ENCODE measurements at regions not wholly inside any gene's neighbourhood (a gene's known extent, or its start where the extent isn't known, plus 50 kb on each side); places are given as distances from the start of the nearest gene placed in this dataset.

DNA sequence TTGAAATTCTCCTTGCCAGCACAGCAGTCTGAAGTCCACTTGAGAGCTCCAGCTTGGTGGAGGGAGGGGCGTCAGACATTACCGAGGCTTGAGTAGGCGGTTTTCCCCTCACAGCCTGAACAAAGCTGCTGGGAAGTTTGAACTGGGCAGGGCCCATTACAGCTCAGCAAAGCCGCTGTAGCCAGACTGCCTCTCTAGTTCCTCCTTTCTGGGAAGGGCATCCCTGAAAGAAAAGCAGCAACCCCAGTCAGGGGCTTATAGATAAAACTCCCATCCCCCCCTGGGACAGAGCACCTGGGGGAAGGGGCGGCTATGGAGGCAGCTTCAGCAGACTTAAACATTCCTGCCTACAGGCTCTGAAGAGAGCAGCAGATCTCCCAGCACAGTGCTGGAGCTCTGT is 325.3 kb downstream of the GJA1 start:
- Histone ChIP-seq H3K4me3 (ENCODE audit: low read length) (no peak overlapping the region), H3K79me2 (ENCODE audit: low read length) (no peaks in the 10 kb centered on the region), H3K9ac (ENCODE audit: low read length) (no peak overlapping the region), H3K36me3 (ENCODE audit: low read depth, low read length) (no peaks in the 10 kb centered on the region), H2AFZ (ENCODE audit: low read length) (no peak overlapping the region), H4K20me1 (ENCODE audit: low read length) (no peaks in the 10 kb centered on the region), H3K27me3 (ENCODE audit: low read length) (no peaks in the 10 kb centered on the region), H3K9me3 (ENCODE audit: low read length) (no peaks in the 10 kb centered on the region), H3F3A (ENCODE audit: low read length, unreplicated experiment) (no peaks in the 10 kb centered on the region), H3K27ac (ENCODE audit: low read length) (no peak overlapping the region), H3K4me1 (ENCODE audit: insufficient read depth, low read length) (no peaks in the 10 kb centered on the region), H3K4me2 (ENCODE audit: low read length) (no peak overlapping the region), H3K9me2 (replicated peaks; ENCODE audit: low read length) (no peaks in the 10 kb centered on the region)
- no peak for ATAC-seq
- intact Hi-C loops (cut with micrococcal nuclease): no loop called here
- CTCF ChIA-PET: no interaction called here
- TF ChIP-seq, protein P1, sequence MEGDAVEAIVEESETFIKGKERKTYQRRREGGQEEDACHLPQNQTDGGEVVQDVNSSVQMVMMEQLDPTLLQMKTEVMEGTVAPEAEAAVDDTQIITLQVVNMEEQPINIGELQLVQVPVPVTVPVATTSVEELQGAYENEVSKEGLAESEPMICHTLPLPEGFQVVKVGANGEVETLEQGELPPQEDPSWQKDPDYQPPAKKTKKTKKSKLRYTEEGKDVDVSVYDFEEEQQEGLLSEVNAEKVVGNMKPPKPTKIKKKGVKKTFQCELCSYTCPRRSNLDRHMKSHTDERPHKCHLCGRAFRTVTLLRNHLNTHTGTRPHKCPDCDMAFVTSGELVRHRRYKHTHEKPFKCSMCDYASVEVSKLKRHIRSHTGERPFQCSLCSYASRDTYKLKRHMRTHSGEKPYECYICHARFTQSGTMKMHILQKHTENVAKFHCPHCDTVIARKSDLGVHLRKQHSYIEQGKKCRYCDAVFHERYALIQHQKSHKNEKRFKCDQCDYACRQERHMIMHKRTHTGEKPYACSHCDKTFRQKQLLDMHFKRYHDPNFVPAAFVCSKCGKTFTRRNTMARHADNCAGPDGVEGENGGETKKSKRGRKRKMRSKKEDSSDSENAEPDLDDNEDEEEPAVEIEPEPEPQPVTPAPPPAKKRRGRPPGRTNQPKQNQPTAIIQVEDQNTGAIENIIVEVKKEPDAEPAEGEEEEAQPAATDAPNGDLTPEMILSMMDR (conservative IDR thresholded peaks at IDR 0.05; ENCODE audit: low read depth, low read length): no peak
- DNase-seq: no peak
- POLR2A ChIA-PET (ENCODE audit: unreplicated experiment): no interaction called here
- BruUV-seq (replicated peaks): no TSS peak

DNA sequence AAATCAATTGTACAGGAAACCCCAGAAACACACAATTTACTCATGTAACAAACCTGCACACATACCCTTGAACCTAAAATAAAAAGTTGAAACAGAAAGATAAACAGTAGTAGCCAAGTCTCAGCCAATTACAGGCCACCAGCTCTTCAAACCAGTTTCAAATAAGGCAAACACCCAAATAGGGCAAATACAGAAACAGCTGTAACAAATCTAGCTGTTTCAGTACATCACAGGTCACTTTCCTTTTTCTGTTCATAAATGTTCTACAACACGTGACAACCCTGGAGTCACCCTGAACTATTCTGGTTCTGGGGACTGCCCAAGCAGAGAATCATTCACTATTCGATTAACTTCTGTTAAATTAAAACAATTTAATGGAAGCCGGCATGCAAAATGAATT is 329.0 kb downstream of the GJA1 start:
- Histone ChIP-seq H3K4me1 (ENCODE audit: insufficient read depth, low read length) (no peaks in the 10 kb centered on the region), H3K36me3 (ENCODE audit: low read depth, low read length) (no peaks in the 10 kb centered on the region), H4K20me1 (ENCODE audit: low read length) (no peaks in the 10 kb centered on the region), H3K79me2 (ENCODE audit: low read length) (no peaks in the 10 kb centered on the region), H3F3A (ENCODE audit: low read length, unreplicated experiment) (no peaks in the 10 kb centered on the region), H3K27me3 (ENCODE audit: low read length) (no peaks in the 10 kb centered on the region), H3K9ac (ENCODE audit: low read length) (no peak overlapping the region), H3K27ac (ENCODE audit: low read length) (no peak overlapping the region), H3K4me3 (ENCODE audit: low read length) (no peak overlapping the region), H3K9me3 (ENCODE audit: low read length) (no peaks in the 10 kb centered on the region), H3K4me2 (ENCODE audit: low read length) (no peak overlapping the region), H3K9me2 (replicated peaks; ENCODE audit: low read length) (no peaks in the 10 kb centered on the region), H2AFZ (ENCODE audit: low read length) (no peak overlapping the region)
- intact Hi-C loops (cut with micrococcal nuclease): no loop called here
- ATAC-seq (no peak), DNase-seq (no peak)
- ChIA-PET POLR2A (ENCODE audit: unreplicated experiment) (no interaction called here), CTCF (no interaction called here)
- TF ChIP-seq EZH2 (IDR thresholded peaks at IDR 0.05; ENCODE audit: low read length, unreplicated experiment) (no peak), EZH2phosphoT487 (IDR thresholded peaks at IDR 0.05; ENCODE audit: borderline replicate concordance, low read length) (no peak)
- TF ChIP-seq, protein P1 (conservative IDR thresholded peaks at IDR 0.05; ENCODE audit: low read depth, low read length): no peak
- no TSS peak for BruUV-seq (replicated peaks)

DNA sequence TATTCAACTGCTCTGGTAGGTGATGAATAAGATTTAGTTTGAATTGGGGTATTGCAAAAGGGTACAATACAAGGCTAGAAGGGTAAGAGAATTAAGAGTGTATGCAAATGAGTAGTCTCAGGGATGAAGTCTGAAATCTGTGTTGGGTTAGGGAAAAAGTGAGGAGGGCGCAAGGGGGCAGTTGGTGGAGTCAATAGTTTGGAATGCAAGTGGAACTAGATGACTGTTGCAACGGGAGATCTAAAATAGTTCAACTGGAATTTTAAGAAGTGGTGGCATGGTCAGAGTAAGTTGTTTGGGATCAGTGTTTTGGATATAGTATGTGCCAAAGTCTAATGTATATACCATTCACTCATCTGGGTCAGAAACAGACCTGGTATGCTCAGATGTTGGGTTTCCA is 329.6 kb downstream of the GJA1 start:
- Histone ChIP-seq H4K20me1 (ENCODE audit: low read length) (no peaks in the 10 kb centered on the region), H3K36me3 (ENCODE audit: low read depth, low read length) (no peaks in the 10 kb centered on the region), H3K9me2 (replicated peaks; ENCODE audit: low read length) (no peaks in the 10 kb centered on the region), H3K4me2 (ENCODE audit: low read length) (no peak overlapping the region), H3K27ac (ENCODE audit: low read length) (no peak overlapping the region), H3K9me3 (ENCODE audit: low read length) (no peaks in the 10 kb centered on the region), H2AFZ (ENCODE audit: low read length) (no peak overlapping the region), H3K4me1 (ENCODE audit: insufficient read depth, low read length) (no peaks in the 10 kb centered on the region), H3K27me3 (ENCODE audit: low read length) (no peaks in the 10 kb centered on the region), H3K79me2 (ENCODE audit: low read length) (no peaks in the 10 kb centered on the region), H3K9ac (ENCODE audit: low read length) (no peak overlapping the region), H3K4me3 (ENCODE audit: low read length) (no peak overlapping the region), H3F3A (ENCODE audit: low read length, unreplicated experiment) (no peaks in the 10 kb centered on the region)
- intact Hi-C loops (cut with micrococcal nuclease): no loop called here
- CTCF ChIA-PET: no interaction called here
- TF ChIP-seq EZH2phosphoT487 (IDR thresholded peaks at IDR 0.05; ENCODE audit: borderline replicate concordance, low read length) (no peak), EZH2 (IDR thresholded peaks at IDR 0.05; ENCODE audit: low read length, unreplicated experiment) (no peak)
- TF ChIP-seq, protein P1 (conservative IDR thresholded peaks at IDR 0.05; ENCODE audit: low read depth, low read length): no peak
- no peak for DNase-seq
- POLR2A ChIA-PET (ENCODE audit: unreplicated experiment): no interaction called here
- no TSS peak for BruUV-seq (replicated peaks)
- no peak for ATAC-seq

Measured in PC-3 (cell line).